ENCODE measurements at regions not wholly inside any gene's neighbourhood (a gene's known extent, or its start where the extent isn't known, plus 50 kb on each side); places are given as distances from the start of the nearest gene placed in this dataset.
"Not testable (repeated sequence)": the region's sequence is repeated elsewhere in the genome, so short reads cannot be mapped to it uniquely, and the experiment has no call there.

DNA sequence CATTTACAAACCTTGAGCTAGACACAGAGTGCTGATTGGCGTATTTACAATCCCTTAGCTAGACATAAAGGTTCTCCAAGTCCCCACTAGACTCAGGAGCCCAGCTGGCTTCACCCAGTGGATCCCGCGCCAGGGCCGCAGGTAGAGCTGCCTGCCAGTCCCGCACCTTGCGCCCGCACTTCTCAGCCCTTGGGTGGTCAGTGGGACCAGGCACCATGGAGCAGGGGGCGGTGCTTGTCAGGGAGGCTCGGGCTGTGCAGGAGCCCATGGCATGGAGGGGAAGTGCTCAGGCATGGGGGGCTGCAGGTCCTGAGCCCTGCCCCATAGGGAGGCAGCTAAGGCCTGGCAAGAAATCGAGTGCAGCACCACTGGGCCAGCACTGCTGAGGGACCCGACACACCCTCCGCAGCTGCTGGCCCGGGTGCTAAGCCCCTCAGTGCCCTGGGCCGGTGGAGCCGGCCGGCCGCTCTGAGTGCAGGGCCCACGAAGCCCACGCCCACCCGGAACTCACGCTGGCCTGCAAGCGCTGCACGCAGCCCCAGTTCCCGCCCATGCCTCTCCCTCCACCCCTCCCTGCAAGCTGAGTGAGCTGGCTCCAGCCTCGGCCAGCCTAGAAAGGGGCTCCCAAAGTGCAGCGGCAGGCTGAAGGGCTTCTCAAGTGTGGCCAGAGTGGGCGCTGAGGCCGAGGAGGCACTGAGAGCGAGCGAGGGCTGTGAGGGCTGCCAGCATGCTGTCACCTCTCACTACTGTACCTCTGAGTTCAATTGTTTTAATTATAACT lies 1213.9 kb downstream of the OTOL1 start:
- Histone ChIP-seq H3K4me1 (ENCODE audit: insufficient read depth) (no peaks in the 10 kb centered on the region), H3K4me3 (ENCODE audit: low read depth, low read length) (no peak overlapping the region), H3K27ac (ENCODE audit: low read depth) (no peak overlapping the region), H3K36me3 (ENCODE audit: insufficient read depth) (no peaks in the 10 kb centered on the region)
- DNase-seq (ENCODE audit: extremely low spot score): no peak
- WGBS: 94% methylated on average over 30 of the region's 30 CpGs

DNA sequence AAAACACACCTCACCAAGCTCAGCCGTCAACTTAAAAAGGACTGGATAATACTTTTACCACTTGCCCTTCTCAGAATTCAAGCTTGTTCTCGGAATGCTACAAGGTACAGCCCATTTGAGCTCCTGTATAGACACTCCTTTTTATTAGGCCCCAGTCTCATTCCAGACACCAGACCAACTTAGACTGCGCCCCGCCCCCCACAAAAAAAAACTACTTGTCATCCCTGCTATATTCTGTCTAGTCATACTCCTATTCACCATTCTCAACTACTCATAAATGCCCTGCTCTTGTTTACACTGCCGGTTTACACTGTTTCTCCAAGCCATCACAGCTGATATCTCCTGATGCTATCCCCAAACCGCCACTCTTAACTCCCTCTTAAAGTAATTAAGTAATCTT lies 1220.5 kb downstream of the OTOL1 start:
- WGBS: 78% methylated on average over 6 of the region's 6 CpGs
- H3K4me3 ChIP-seq (ENCODE audit: low read depth, low read length); H3K4me1 ChIP-seq (ENCODE audit: insufficient read depth); H3K36me3 ChIP-seq (ENCODE audit: insufficient read depth); H3K27ac ChIP-seq (ENCODE audit: low read depth); DNase-seq (ENCODE audit: extremely low spot score): not testable (repeated sequence)

DNA sequence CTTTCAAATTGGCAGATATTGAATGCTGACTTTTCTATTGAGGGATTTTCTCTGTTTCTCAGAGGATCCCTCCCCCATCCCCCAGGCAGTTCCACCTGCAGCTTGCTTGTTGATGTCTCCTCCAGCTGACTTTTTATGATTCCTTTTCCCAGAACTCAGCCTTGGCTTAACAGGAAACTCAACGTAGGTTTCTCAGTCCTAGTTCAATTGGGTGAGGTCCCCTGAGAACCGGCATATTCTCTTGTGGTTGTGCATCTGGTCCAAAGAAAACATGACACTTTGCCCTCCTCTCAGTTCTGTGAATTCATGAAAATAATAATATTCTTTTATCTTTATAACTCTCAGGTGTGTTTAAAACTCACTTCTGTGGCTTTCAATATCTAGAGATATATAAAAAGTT lies 1222.1 kb downstream of the OTOL1 start:
- 63% methylated on average over 2 of the region's 2 CpGs for WGBS
- no peak for DNase-seq (ENCODE audit: extremely low spot score)
- H3K4me3 ChIP-seq (ENCODE audit: low read depth, low read length): no peak overlapping the region
- H3K4me1 ChIP-seq (ENCODE audit: insufficient read depth): no peaks in the 10 kb centered on the region
- H3K27ac ChIP-seq (ENCODE audit: low read depth): no peak overlapping the region
- no peaks in the 10 kb centered on the region for H3K36me3 ChIP-seq (ENCODE audit: insufficient read depth)

DNA sequence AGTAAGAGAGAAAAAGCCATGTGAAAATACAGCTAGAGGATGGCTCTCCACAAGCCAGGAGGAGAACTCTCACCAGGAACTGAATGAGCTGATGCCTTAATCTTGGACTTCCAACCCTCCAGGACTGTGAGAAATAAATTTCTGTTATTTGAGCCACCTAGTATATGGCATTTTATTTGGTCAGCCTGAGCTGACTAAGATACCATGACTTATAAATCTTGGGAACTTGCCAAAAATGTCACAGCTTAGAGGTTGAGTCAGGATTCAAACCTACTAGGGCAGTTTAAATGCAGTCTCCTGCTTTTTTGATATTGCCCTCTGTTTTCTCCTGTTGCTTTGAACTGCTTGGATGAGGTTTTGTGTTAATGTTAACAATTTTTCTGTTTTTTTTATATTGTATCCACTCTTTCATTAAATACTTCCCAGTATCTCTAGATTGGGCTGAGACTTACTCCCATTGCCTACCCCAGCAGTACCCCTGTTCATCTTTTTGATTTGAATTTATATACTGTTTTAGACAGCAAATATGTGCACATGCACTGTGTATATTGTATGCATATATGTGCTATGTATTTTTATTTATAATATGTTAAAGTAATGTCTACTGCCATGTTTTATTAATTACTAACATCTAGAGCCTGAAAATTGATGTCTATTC lies 1223.2 kb downstream of the OTOL1 start:
- DNase-seq (ENCODE audit: extremely low spot score): no peak
- Histone ChIP-seq H3K27ac (ENCODE audit: low read depth) (no peak overlapping the region), H3K4me3 (ENCODE audit: low read depth, low read length) (no peak overlapping the region), H3K4me1 (ENCODE audit: insufficient read depth) (no peaks in the 10 kb centered on the region), H3K36me3 (ENCODE audit: insufficient read depth) (no peaks in the 10 kb centered on the region)

DNA sequence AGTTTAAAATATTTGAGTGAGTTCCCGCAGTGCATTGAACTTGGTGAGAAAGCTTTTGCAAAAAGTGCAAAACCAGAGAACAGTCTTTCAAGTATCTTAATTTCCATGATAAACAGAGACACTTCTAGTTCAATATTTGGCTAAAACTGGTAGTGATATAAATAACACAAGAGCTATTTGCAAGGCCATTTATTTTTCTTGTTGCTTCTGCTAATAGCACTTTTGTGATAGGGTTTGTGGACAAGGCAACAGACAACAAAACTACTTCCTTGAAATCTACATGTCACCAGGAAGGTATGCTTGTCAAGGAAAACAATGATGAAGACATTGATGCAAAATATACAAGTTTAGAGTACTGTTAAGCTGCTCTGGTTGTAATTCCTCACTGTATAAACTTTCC lies 1225.1 kb downstream of the OTOL1 start:
- 83% methylated on average over 1 of the region's 1 CpG for whole genome bisulfite sequencing

DNA sequence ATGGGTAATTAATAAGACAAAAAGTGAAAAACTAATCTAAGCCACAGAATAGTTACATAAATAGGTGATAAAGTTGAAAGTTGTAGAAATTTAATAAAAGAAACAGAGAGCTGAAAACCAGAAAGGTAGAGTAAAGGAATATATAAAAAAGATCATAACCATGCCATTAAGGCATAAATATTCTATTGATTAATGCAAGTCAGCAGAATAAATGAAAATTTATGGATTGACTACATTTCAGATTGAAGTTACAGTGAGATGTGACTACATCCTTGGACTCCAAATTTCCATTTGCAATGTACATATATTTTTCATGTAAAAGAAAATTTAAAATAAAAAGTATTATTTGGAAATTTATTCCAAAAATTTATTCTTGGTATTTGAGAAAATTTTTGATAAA lies 1225.7 kb downstream of the OTOL1 start:
- Histone ChIP-seq H3K4me3 (ENCODE audit: low read depth, low read length) (no peak overlapping the region), H3K36me3 (ENCODE audit: insufficient read depth) (no peaks in the 10 kb centered on the region), H3K4me1 (ENCODE audit: insufficient read depth) (no peaks in the 10 kb centered on the region), H3K27ac (ENCODE audit: low read depth) (no peak overlapping the region)
- DNase-seq (ENCODE audit: extremely low spot score): no peak

More for the DNA sequence above, 1225.1 kb downstream of the OTOL1 start:
- no peak overlapping the region for H3K27ac ChIP-seq (ENCODE audit: low read depth)
- no peaks in the 10 kb centered on the region for H3K4me1 ChIP-seq (ENCODE audit: insufficient read depth)
- H3K4me3 ChIP-seq (ENCODE audit: low read depth, low read length): no peak overlapping the region
- H3K36me3 ChIP-seq (ENCODE audit: insufficient read depth): no peaks in the 10 kb centered on the region
- no peak for DNase-seq (ENCODE audit: extremely low spot score)

DNA sequence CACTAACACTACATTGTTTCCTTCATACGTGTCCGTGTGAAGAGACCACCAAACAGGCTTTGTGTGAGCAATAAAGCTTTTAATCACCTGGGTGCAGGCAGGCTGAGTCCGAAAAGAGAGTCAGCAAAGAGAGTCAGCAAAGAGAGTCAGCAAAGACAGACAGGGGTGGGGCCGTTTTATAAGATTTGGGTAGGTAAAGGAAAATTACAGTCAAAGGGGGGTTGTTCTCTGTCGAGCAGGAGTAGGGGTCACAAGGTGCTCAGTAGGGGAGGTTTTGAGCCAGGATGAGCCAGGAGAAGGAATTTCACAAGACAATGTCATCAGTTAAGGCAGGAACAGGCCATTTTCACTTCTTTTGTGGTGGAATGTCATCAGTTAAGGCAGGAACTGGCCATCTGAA lies 1226.2 kb downstream of the OTOL1 start:
- 80% methylated on average over 5 of the region's 5 CpGs for WGBS
- not testable (repeated sequence) for H3K4me3 ChIP-seq (ENCODE audit: low read depth, low read length); H3K36me3 ChIP-seq (ENCODE audit: insufficient read depth); H3K4me1 ChIP-seq (ENCODE audit: insufficient read depth); DNase-seq (ENCODE audit: extremely low spot score); H3K27ac ChIP-seq (ENCODE audit: low read depth)

DNA sequence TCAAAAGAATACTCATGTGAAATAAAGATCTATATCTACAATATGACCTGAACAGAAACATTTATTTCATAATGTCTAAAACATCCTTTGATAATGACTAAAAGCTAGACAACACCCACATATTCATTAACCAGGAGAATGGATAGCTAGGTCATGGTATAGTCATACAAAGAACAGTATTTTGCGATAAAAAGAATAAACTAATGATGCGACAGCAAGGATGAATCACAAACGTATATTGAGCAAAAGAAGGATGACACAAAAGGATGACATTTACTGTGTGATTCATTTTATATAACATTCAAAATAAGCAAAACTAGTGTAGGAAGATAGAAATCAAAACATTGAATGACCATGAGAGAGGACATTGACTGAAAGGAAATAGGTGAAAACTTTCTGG lies 1233.1 kb downstream of the OTOL1 start:
- DNase-seq (ENCODE audit: extremely low spot score): no peak
- H3K4me1 ChIP-seq (ENCODE audit: insufficient read depth): no peaks in the 10 kb centered on the region
- no peak overlapping the region for H3K4me3 ChIP-seq (ENCODE audit: low read depth, low read length)
- 92% methylated on average over 3 of the region's 3 CpGs for WGBS
- no peaks in the 10 kb centered on the region for H3K36me3 ChIP-seq (ENCODE audit: insufficient read depth)
- H3K27ac ChIP-seq (ENCODE audit: low read depth): no peak overlapping the region

DNA sequence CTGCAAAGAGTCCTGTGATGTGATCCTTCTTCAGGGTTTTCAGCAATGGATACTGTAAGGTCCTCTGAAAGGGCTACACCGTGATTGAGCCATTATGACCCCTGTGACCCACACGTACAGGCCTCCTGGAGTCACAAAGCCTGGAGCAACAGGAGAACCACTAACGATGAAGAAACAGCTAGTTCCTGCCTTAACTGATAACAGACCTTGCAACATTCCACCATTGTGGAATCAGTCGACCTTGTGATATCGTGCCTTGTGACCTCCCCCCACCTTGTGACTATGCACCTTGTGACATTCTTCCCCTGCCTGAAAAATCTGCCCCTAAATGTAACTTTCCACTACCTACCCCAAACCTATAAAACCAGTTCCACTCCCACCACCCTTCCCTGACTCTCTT lies 1235.4 kb downstream of the OTOL1 start:
- not testable (repeated sequence) for H3K4me1 ChIP-seq (ENCODE audit: insufficient read depth); H3K27ac ChIP-seq (ENCODE audit: low read depth); H3K36me3 ChIP-seq (ENCODE audit: insufficient read depth); H3K4me3 ChIP-seq (ENCODE audit: low read depth, low read length); DNase-seq (ENCODE audit: extremely low spot score)
- WGBS: 89% methylated on average over 5 of the region's 5 CpGs

DNA sequence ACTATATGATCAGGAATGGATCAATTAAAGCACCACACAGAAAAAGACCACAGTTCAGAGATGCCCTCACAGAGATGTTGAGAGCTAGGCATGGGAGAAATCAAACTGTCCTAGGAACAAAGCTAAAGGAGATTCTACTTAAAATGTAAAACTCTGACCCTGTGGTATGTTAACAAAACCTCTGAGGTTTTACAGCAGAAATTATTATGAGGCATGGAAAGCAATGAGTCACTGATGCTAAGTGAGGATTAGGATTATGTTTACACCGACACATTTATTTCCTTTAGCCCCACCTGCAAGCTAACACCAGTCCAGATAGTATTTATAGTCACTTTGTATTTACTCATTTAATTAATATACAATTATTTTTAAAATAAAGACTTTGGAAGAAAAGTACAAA lies 1242.2 kb downstream of the OTOL1 start:
- 65% methylated on average over 1 of the region's 1 CpG for WGBS
- H3K36me3 ChIP-seq (ENCODE audit: insufficient read depth): no peaks in the 10 kb centered on the region
- DNase-seq (ENCODE audit: extremely low spot score): no peak
- no peak overlapping the region for H3K27ac ChIP-seq (ENCODE audit: low read depth)
- H3K4me1 ChIP-seq (ENCODE audit: insufficient read depth): no peaks in the 10 kb centered on the region
- H3K4me3 ChIP-seq (ENCODE audit: low read depth, low read length): no peak overlapping the region

DNA sequence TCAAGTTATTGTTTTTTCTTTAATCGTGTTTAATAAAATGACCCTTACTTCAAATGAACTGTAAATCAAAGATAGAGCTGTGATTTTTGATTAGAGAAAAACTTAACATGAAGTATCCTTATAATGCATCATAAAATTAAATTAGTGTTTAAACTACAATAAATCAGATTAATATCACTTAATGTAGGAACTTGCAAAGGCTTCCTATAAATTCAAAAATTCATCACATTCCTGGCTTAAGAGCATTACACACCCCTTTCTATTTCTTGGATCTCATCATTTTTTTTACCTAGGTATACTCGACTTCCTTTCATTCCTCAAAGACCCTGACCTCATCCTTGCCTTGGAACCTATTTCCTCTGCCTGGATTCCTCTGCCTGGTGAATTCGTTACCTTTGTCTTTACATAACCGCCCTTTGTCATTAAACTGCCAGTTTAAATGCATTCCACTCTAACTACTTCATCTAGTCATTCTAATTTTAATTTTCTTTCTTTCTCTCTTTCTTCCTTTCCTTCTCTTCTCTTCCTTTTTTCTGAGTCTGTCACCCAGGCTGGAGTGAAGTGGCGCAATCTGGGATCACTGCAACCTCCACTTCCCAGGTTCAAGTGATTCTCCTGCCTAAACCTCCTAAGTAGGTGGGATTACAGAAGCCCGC lies 1244.5 kb downstream of the OTOL1 start:
- Histone ChIP-seq H3K27ac (ENCODE audit: low read depth) (no peak overlapping the region), H3K36me3 (ENCODE audit: insufficient read depth) (no peaks in the 10 kb centered on the region), H3K4me3 (ENCODE audit: low read depth, low read length) (no peak overlapping the region), H3K4me1 (ENCODE audit: insufficient read depth) (no peaks in the 10 kb centered on the region)
- DNase-seq (ENCODE audit: extremely low spot score): no peak
- WGBS: 80% methylated on average over 6 of the region's 6 CpGs

DNA sequence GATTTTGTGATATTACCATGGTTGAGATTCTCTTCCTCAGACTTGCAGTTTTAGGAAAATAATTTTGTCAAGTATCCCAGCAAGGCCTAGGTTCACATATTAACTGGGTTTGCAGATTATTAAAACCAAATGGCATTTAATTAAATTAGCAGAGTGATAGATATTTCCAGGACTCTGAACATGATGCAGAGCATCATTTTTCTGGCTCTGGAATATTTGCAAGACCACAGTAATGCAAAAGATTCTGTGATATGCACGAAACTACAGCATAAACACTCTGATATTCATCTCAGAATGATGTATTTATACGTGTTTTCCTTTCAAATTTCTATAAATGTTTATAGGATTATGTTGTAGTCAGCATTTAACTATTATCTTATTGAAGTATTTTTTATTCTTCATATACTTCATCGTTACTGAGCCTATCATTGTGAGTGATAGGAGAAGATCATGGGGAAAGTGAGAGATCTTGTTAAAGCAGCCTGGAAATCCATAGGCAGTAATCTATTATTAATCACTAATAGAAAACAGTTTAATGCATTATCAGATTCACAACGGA lies 1245.6 kb downstream of the OTOL1 start:
- WGBS: 75% methylated on average over 4 of the region's 4 CpGs
- Histone ChIP-seq H3K4me3 (ENCODE audit: low read depth, low read length) (no peak overlapping the region), H3K27ac (ENCODE audit: low read depth) (no peak overlapping the region), H3K36me3 (ENCODE audit: insufficient read depth) (no peaks in the 10 kb centered on the region), H3K4me1 (ENCODE audit: insufficient read depth) (no peaks in the 10 kb centered on the region)
- no peak for DNase-seq (ENCODE audit: extremely low spot score)

DNA sequence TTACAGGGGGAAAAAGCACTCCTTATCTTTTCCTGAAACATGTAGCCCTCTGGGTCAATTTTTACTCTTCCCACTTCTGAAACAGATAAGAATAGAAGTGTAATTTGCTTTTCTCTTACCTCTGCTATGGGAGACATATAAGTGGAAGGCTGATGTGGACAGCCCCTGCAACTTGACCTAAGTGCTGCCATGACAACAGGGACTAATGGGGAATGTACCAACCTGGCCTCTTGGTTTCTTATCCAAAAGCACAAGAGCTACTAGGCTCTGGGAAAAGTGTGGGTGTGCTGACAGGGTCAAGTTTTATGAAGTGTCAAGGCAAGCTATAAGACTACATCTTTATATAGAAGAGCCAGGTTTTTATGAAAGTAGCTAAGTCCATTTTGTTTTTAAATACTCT lies 1246.5 kb downstream of the OTOL1 start:
- DNase-seq (ENCODE audit: extremely low spot score): no peak
- no peaks in the 10 kb centered on the region for H3K36me3 ChIP-seq (ENCODE audit: insufficient read depth)
- no peak overlapping the region for H3K4me3 ChIP-seq (ENCODE audit: low read depth, low read length)
- H3K27ac ChIP-seq (ENCODE audit: low read depth): no peak overlapping the region
- H3K4me1 ChIP-seq (ENCODE audit: insufficient read depth): no peaks in the 10 kb centered on the region

DNA sequence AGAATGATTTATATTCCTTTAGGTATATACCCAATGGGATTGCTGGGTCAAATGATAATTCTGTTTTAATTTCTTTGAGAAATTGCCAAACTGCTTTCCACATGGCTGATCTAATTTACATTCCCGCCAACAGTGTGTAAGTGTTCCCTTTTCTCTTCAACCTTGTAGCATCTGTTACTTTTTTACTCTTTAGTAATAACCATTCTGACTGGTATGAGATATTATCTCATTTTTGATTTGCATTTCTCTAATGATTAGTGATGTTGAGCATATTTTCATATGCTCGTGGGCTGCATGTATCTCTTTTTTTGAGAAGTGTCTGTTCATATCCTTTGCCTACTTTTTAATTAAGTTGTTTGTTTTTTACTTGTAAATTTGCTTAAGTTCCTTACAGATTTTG lies 1264.2 kb downstream of the OTOL1 start:
- no peaks in the 10 kb centered on the region for H3K4me1 ChIP-seq (ENCODE audit: insufficient read depth)
- H3K27ac ChIP-seq (ENCODE audit: low read depth): no peak overlapping the region
- 89% methylated on average over 2 of the region's 2 CpGs for WGBS
- H3K4me3 ChIP-seq (ENCODE audit: low read depth, low read length): no peak overlapping the region
- no peaks in the 10 kb centered on the region for H3K36me3 ChIP-seq (ENCODE audit: insufficient read depth)
- DNase-seq (ENCODE audit: extremely low spot score): no peak
